GM23338 (cell line): ENCODE measurements at regions not wholly inside any gene's neighbourhood (a gene's known extent, or its start where the extent isn't known, plus 50 kb on each side); places are given as distances from the start of the nearest gene placed in this dataset.

Experiments
- ATAC-seq: fragments of 200-7000 bp; cut with Tn5 transposase; 3 replicates; pipeline ENCODE4 v1.9.1; 2020
- DNase-seq: peaks from one replicate; pipeline ENCODE4 v3.0.0-alpha.2; 2015; ENCODE audit warnings: low spot score
- H2AFZ ChIP-seq: fragments of 200-600 bp; sonication (generic); 2 replicates; pipeline ENCODE4 v1.8.0; 2016; ENCODE audit warnings: antibody characterized with exemption, mild to moderate bottlenecking, moderate library complexity
- H3F3A ChIP-seq: fragments of 200-600 bp; sonication (generic); replicated peaks from 2 replicates; pipeline ENCODE4 v1.8.0; 2017; ENCODE audit warnings: antibody characterized with exemption, mixed run types, low read depth
- H3K27ac ChIP-seq: fragments of 200-600 bp; sonication (generic); 2 replicates; pipeline ENCODE4 v1.6.1; 2016; ENCODE audit warnings: low read depth
- H3K27me3 ChIP-seq: fragments of 200-600 bp; sonication (generic); 2 replicates; pipeline ENCODE4 v1.8.0; 2016; ENCODE audit warnings: mild to moderate bottlenecking, mixed run types, moderate library complexity; ENCODE audit not compliant: insufficient read depth
- H3K36me3 ChIP-seq: fragments of 200-600 bp; sonication (generic); 2 replicates; pipeline ENCODE4 v1.8.0; 2016; ENCODE audit warnings: mild to moderate bottlenecking; ENCODE audit not compliant: insufficient read depth
- H3K4me1 ChIP-seq: fragments of 200-600 bp; sonication (generic); 2 replicates; pipeline ENCODE4 v1.8.0; 2016; ENCODE audit warnings: mild to moderate bottlenecking, moderate library complexity; ENCODE audit not compliant: insufficient read depth
- H3K4me2 ChIP-seq: fragments of 200-600 bp; sonication (generic); 2 replicates; pipeline ENCODE4 v1.7.1; 2017; ENCODE audit warnings: mixed run types
- H3K4me3 ChIP-seq: fragments of 200-600 bp; sonication (generic); 2 replicates; pipeline ENCODE4 v1.6.1; 2016; ENCODE audit warnings: mixed run types
- H3K79me2 ChIP-seq: fragments of 200-600 bp; sonication (generic); replicated peaks from 2 replicates; pipeline ENCODE4 v1.8.0; 2017; ENCODE audit warnings: mild to moderate bottlenecking; ENCODE audit not compliant: insufficient read depth
- H3K9me2 ChIP-seq: fragments of 200-600 bp; sonication (generic); 2 replicates; pipeline ENCODE4 v1.8.0; 2017; ENCODE audit not compliant: insufficient read depth
- H4K20me1 ChIP-seq: fragments of 200-600 bp; sonication (generic); replicated peaks from 2 replicates; pipeline ENCODE4 v1.8.0; 2017; ENCODE audit warnings: mild to moderate bottlenecking; ENCODE audit not compliant: insufficient read depth
- H3K27ac Mint-ChIP-seq: 2 replicates; pipeline ENCODE4 v1.8.0; 2020; ENCODE audit warnings: inconsistent platforms, mild to moderate bottlenecking, moderate library complexity, mixed read lengths
- H3K27me3 Mint-ChIP-seq: 3 replicates; pipeline ENCODE4 v1.8.0; 2022; ENCODE audit warnings: low read depth, mild to moderate bottlenecking, moderate library complexity, mixed read lengths, inconsistent platforms; ENCODE audit not compliant: insufficient read depth, poor library complexity
- H3K36me3 Mint-ChIP-seq: 3 replicates; pipeline ENCODE4 v1.8.0; 2021; ENCODE audit warnings: low read depth, mild to moderate bottlenecking, inconsistent platforms, moderate library complexity, mixed read lengths
- H3K4me1 Mint-ChIP-seq: 3 replicates; pipeline ENCODE4 v1.8.0; 2020; ENCODE audit warnings: mild to moderate bottlenecking, inconsistent platforms, mixed read lengths
- H3K4me3 Mint-ChIP-seq: 3 replicates; pipeline ENCODE4 v1.8.0; 2021; ENCODE audit warnings: moderate library complexity, mild to moderate bottlenecking, inconsistent platforms, mixed read lengths
- H3K9me3 Mint-ChIP-seq: 3 replicates; pipeline ENCODE4 v1.8.0; 2020; ENCODE audit warnings: moderate library complexity, mild to moderate bottlenecking, inconsistent platforms, mixed read lengths
- CREB1 ChIP-seq: fragments of 250-450 bp; sonication (Bioruptor Pico); IDR thresholded peaks from 2 replicates; pipeline ENCODE4 v1.5.0; 2020; ENCODE audit warnings: low read depth, mild to moderate bottlenecking, moderate library complexity
- EZH2phosphoT487 ChIP-seq: fragments of 200-600 bp; sonication (generic); IDR thresholded peaks from one replicate; pipeline ENCODE4 v1.8.1; 2018; ENCODE audit warnings: antibody characterized with exemption; ENCODE audit not compliant: unreplicated experiment
- JUNB ChIP-seq: IDR thresholded peaks from one replicate; pipeline ENCODE4 v1.6.1; 2016; ENCODE audit warnings: antibody characterized with exemption; ENCODE audit not compliant: unreplicated experiment
- NANOG ChIP-seq: IDR thresholded peaks from 2 replicates; pipeline ENCODE4 v1.6.1; 2016; ENCODE audit warnings: antibody characterized with exemption, borderline replicate concordance
- POLR2AphosphoS5 ChIP-seq: IDR thresholded peaks from 2 replicates; pipeline ENCODE4 v1.6.1; 2016; ENCODE audit warnings: antibody characterized with exemption, low read depth
- STAT1 ChIP-seq: IDR thresholded peaks from one replicate; pipeline ENCODE4 v1.6.1; 2016; ENCODE audit warnings: antibody characterized with exemption; ENCODE audit not compliant: unreplicated experiment
- ZNF331 ChIP-seq: fragments of 250-450 bp; sonication (Bioruptor Pico); IDR thresholded peaks from 2 replicates; pipeline ENCODE4 v1.5.0; 2020; ENCODE audit warnings: low read depth, mild to moderate bottlenecking, moderate library complexity
- TF ChIP-seq, protein P1 (sequence below): IDR thresholded peaks from 2 replicates; pipeline ENCODE4 v1.6.1; 2016; ENCODE audit warnings: antibody characterized with exemption
- TF ChIP-seq, protein P2 (sequence below), 2 experiments: fragments of 200-600 bp in 1 of 2; sonication (generic) in 1 of 2; conservative IDR thresholded peaks; 2 replicates each; pipeline versions ENCODE4 v1.5.1 to v1.6.1; 2016 to 2017; ENCODE audit warnings: antibody characterized with exemption in 2 of 2, low read depth in 2 of 2, mild to moderate bottlenecking in 2 of 2, moderate library complexity in 1 of 2

DNA sequence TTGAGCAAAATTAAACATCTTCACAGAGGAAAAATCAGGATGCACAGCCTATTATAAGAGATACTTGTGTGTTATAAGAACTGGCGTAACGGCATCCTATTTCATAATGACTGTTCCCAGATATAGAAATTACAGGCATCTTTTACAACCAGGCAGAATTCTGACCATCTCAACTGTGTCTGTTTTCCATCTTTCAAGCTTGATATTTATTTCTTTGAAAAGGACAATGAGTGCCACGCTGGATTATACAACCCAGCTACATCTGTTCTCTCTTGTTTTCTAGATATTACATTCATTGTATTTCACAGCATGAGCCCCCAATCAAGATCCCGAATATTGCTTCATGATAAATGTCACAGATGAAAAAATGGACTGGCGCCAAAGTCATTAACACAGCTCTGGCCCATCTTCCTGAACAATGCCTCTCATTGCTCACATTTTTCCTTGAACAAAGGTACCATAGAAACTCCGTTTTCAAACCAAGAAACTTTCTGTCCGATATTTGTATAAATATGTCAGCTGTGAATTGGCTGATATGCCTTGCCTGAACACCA is 420.6 kb downstream of the TBL1XR1 start (continued):
- TF ChIP-seq JUNB, result no peak
- no peak for TF ChIP-seq CREB1 (CRISPR knock-in tag)
- TF ChIP-seq ZNF331 (CRISPR knock-in tag), result no peak
- TF ChIP-seq STAT1, result no peak
- TF ChIP-seq, protein P1, sequence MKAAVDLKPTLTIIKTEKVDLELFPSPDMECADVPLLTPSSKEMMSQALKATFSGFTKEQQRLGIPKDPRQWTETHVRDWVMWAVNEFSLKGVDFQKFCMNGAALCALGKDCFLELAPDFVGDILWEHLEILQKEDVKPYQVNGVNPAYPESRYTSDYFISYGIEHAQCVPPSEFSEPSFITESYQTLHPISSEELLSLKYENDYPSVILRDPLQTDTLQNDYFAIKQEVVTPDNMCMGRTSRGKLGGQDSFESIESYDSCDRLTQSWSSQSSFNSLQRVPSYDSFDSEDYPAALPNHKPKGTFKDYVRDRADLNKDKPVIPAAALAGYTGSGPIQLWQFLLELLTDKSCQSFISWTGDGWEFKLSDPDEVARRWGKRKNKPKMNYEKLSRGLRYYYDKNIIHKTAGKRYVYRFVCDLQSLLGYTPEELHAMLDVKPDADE, result no peak
- no peak for TF ChIP-seq EZH2phosphoT487
- TF ChIP-seq, protein P2, sequence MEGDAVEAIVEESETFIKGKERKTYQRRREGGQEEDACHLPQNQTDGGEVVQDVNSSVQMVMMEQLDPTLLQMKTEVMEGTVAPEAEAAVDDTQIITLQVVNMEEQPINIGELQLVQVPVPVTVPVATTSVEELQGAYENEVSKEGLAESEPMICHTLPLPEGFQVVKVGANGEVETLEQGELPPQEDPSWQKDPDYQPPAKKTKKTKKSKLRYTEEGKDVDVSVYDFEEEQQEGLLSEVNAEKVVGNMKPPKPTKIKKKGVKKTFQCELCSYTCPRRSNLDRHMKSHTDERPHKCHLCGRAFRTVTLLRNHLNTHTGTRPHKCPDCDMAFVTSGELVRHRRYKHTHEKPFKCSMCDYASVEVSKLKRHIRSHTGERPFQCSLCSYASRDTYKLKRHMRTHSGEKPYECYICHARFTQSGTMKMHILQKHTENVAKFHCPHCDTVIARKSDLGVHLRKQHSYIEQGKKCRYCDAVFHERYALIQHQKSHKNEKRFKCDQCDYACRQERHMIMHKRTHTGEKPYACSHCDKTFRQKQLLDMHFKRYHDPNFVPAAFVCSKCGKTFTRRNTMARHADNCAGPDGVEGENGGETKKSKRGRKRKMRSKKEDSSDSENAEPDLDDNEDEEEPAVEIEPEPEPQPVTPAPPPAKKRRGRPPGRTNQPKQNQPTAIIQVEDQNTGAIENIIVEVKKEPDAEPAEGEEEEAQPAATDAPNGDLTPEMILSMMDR (conservative IDR thresholded peaks at IDR 0.05; ENCODE audit: low read depth in 2 of 2), result no peak

DNA sequence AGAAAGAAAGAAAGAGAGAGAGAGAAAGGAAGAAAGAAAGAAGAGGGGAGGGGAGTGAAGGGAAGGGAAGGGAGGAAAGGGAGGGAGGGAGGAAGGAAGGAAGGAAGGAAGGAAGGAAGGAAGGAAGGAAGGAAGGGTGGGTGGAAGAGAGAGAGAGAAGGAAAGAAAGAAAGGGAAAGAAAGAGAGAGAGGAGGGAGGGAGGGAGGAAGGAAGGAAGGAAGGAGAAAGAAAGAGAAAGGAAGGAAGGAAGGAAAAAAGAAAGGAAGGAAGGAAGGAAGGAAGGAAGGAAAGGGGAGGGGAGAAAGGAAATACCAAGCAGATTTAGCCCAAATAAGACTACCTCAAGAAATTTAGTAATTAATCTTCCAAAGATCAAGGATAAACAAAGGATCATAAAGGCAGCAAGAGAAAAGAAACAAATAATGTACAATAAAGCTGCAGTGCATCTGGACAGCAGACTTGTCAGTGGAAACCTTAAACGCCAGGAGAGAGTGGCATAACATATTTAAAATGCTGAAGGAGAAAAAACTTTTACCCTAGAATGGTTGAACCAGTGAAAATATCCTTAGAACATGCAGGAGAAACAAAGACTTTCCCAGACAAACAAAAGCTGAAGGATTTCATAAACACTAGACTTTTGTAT is 427.6 kb downstream of the TBL1XR1 start:
- Mint-ChIP-seq H3K9me3 (peaks cover 35% of the 10 kb centered on the region), H3K27ac (no peak overlapping the region), H3K4me1 (no peaks in the 10 kb centered on the region), H3K4me3 (no peak overlapping the region), H3K36me3 (peaks cover 30% of the 10 kb centered on the region), H3K27me3 (peaks cover 4% of the 10 kb centered on the region)
- H3K27me3 ChIP-seq, result no peaks in the 10 kb centered on the region
- no peak overlapping the region for H3K4me3 ChIP-seq
- H3K79me2 ChIP-seq, result no peaks in the 10 kb centered on the region
- H3K4me2 ChIP-seq, result no peak overlapping the region
- no peaks in the 10 kb centered on the region for H4K20me1 ChIP-seq
- TF ChIP-seq CREB1 (CRISPR knock-in tag) (no peak), POLR2AphosphoS5 (no peak)
- TF ChIP-seq, protein P1, result no peak
- H3K27ac ChIP-seq, result no peak overlapping the region
- no peaks in the 10 kb centered on the region for H3F3A ChIP-seq
- H3K36me3 ChIP-seq, result 0 out of 2 replicates have a peak, but pooled peaks cover 7% of the 10 kb centered on the region
- DNase-seq (no peak), ATAC-seq (no peak)
- no peak overlapping the region for H2AFZ ChIP-seq
- peaks cover 4% of the 10 kb centered on the region for H3K9me2 ChIP-seq
- no peaks in the 10 kb centered on the region for H3K4me1 ChIP-seq

DNA sequence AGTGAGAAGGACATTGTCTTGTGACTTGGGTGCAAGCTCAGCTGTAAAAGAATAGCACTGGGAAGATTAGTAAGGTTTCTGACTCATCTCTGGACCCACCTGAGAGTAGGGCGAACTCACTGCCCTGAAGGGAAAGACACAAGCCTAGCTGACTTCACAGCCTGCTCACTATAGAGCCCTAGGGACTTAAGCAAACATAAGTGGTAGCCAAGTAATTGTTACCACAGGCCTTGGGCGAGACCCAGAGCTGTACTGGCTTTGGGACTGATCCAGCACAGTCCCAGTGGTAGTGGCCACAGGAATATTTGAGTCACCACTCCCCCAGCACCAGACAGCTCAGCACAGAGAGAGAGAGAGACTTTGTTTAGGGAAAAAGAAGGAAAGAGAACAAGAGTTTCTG is 429.9 kb downstream of the TBL1XR1 start:
- no peak overlapping the region for H3K4me2 ChIP-seq
- no peaks in the 10 kb centered on the region for H3K79me2 ChIP-seq
- H3K4me3 Mint-ChIP-seq, result no peak overlapping the region
- TF ChIP-seq, protein P2 (conservative IDR thresholded peaks at IDR 0.05; ENCODE audit: low read depth in 2 of 2), result no peak
- TF ChIP-seq STAT1 (no peak), NANOG (no peak)
- no peaks in the 10 kb centered on the region for H3K27me3 ChIP-seq
- no peak for DNase-seq
- no peaks in the 10 kb centered on the region for H3K4me1 Mint-ChIP-seq
- H3F3A ChIP-seq, result no peaks in the 10 kb centered on the region
- peaks cover 4% of the 10 kb centered on the region for H3K27me3 Mint-ChIP-seq
- H3K27ac ChIP-seq, result no peak overlapping the region
- peaks cover 23% of the 10 kb centered on the region for H3K9me3 Mint-ChIP-seq
- no peaks in the 10 kb centered on the region for H4K20me1 ChIP-seq
- ATAC-seq, result no peak
- H3K36me3 ChIP-seq, result no peaks in the 10 kb centered on the region
- H3K27ac Mint-ChIP-seq, result 0 out of 2 replicates have a peak overlapping the region, but pooled peaks have one; percentile 61
- H3K9me2 ChIP-seq, result peaks cover 6% of the 10 kb centered on the region
- no peak overlapping the region for H2AFZ ChIP-seq
- H3K36me3 Mint-ChIP-seq, result peaks cover 12% of the 10 kb centered on the region; the same call in 2 of the 3 replicates
- H3K4me3 ChIP-seq, result no peak overlapping the region
- no peaks in the 10 kb centered on the region for H3K4me1 ChIP-seq
